SJSA1 (cell line): ENCODE measurements at regions not wholly inside any gene's neighbourhood (a gene's known extent, or its start where the extent isn't known, plus 50 kb on each side); places are given as distances from the start of the nearest gene placed in this dataset.
A peak's percentile ranks its signal among the peaks of the same experiment; 100 is the strongest.

Source experiments
- DNase-seq, 2 experiments: peaks; one replicate each; pipeline ENCODE4 v3.0.0-alpha.2; 2015 to 2020; ENCODE audit warnings: low spot score in 2 of 2, low read depth in 1 of 2
- H3K27ac ChIP-seq: fragments of 250-450 bp; sonication (Bioruptor Pico); 2 replicates; pipeline ENCODE4 v1.5.1; 2020; ENCODE audit warnings: mild to moderate bottlenecking, moderate library complexity
- H3K27me3 ChIP-seq: fragments of 250-450 bp; sonication (Bioruptor Pico); replicated peaks from 2 replicates; pipeline ENCODE4 v1.5.1; 2020; ENCODE audit warnings: mild to moderate bottlenecking, moderate library complexity
- H3K36me3 ChIP-seq: fragments of 250-450 bp; sonication (Bioruptor Pico); 2 replicates; pipeline ENCODE4 v1.5.1; 2020; ENCODE audit warnings: mild to moderate bottlenecking
- H3K4me1 ChIP-seq: fragments of 250-450 bp; sonication (Bioruptor Pico); replicated peaks from 2 replicates; pipeline ENCODE4 v1.6.1; 2021; ENCODE audit warnings: mild to moderate bottlenecking
- H3K4me3 ChIP-seq: fragments of 250-450 bp; sonication (Bioruptor Pico); 2 replicates; pipeline ENCODE4 v1.5.1; 2020; ENCODE audit warnings: mild to moderate bottlenecking
- H3K9me3 ChIP-seq: fragments of 250-450 bp; sonication (Bioruptor Pico); replicated peaks from 2 replicates; pipeline ENCODE4 v1.5.1; 2020; ENCODE audit warnings: mild to moderate bottlenecking

- no peak overlapping the region for H3K27ac ChIP-seq
- H3K9me3 ChIP-seq, result peaks cover 6% of the 10 kb centered on the region; the same call in 1 of the 2 replicates
- H3K36me3 ChIP-seq, result no peaks in the 10 kb centered on the region
- H3K4me3 ChIP-seq, result no peak overlapping the region
- H3K27me3 ChIP-seq, result no peaks in the 10 kb centered on the region
- DNase-seq, result no peak
- H3K4me1 ChIP-seq, result peaks cover 17% of the 10 kb centered on the region
Measured at GRCh38 chr14:97328743-97329142, 531.6 kb downstream of the VRK1 start.

- H3K4me3 ChIP-seq, result no peak overlapping the region
- peaks cover 6% of the 10 kb centered on the region; the same call in 1 of the 2 replicates for H3K9me3 ChIP-seq
- H3K4me1 ChIP-seq, result peaks cover 17% of the 10 kb centered on the region
- H3K27me3 ChIP-seq, result no peaks in the 10 kb centered on the region
- no peaks in the 10 kb centered on the region for H3K36me3 ChIP-seq
- H3K27ac ChIP-seq, result peak overlapping the region; percentile 17; the same call in 1 of the 2 replicates
- DNase-seq, result peak; percentile 48 to 58
Measured at GRCh38 chr14:97329701-97330100, 532.5 kb downstream of the VRK1 start.

GRCh38 chr14:97331058-97331457 is 533.9 kb downstream of the VRK1 start:
- H3K4me1 ChIP-seq, result peaks cover 17% of the 10 kb centered on the region
- H3K27ac ChIP-seq, result no peak overlapping the region
- H3K36me3 ChIP-seq, result no peaks in the 10 kb centered on the region
- H3K4me3 ChIP-seq, result no peak overlapping the region
- H3K9me3 ChIP-seq, result peaks cover 6% of the 10 kb centered on the region; the same call in 1 of the 2 replicates
- DNase-seq, result peak in 1 of 2 experiments; percentile 2
- H3K27me3 ChIP-seq, result no peaks in the 10 kb centered on the region

GRCh38 chr14:97331526-97331925 is 534.3 kb downstream of the VRK1 start:
- H3K36me3 ChIP-seq, result no peaks in the 10 kb centered on the region
- peaks cover 17% of the 10 kb centered on the region for H3K4me1 ChIP-seq
- no peak for DNase-seq
- peaks cover 6% of the 10 kb centered on the region; the same call in 1 of the 2 replicates for H3K9me3 ChIP-seq
- no peak overlapping the region for H3K27ac ChIP-seq
- H3K4me3 ChIP-seq, result no peak overlapping the region
- H3K27me3 ChIP-seq, result no peaks in the 10 kb centered on the region

GRCh38 chr14:97336179-97336578 is 539.0 kb downstream of the VRK1 start:
- Histone ChIP-seq H3K4me1 (0 out of 2 replicates have a peak, but pooled peaks cover under 1% of the 10 kb centered on the region), H3K4me3 (no peak overlapping the region), H3K27me3 (no peaks in the 10 kb centered on the region), H3K36me3 (no peaks in the 10 kb centered on the region), H3K9me3 (no peaks in the 10 kb centered on the region; the same call in 1 of the 2 replicates), H3K27ac (no peak overlapping the region)
- DNase-seq, result no peak

GRCh38 chr14:97336816-97337215 is 539.6 kb downstream of the VRK1 start:
- Histone ChIP-seq H3K27ac (no peak overlapping the region), H3K36me3 (no peaks in the 10 kb centered on the region), H3K4me3 (no peak overlapping the region), H3K4me1 (no peaks in the 10 kb centered on the region), H3K27me3 (0 out of 2 replicates have a peak, but pooled peaks cover 3% of the 10 kb centered on the region), H3K9me3 (no peaks in the 10 kb centered on the region; the same call in 1 of the 2 replicates)
- no peak for DNase-seq

GRCh38 chr14:97337267-97337666 is 540.1 kb downstream of the VRK1 start:
- no peaks in the 10 kb centered on the region for H3K4me1 ChIP-seq
- no peak for DNase-seq
- no peaks in the 10 kb centered on the region for H3K36me3 ChIP-seq
- no peaks in the 10 kb centered on the region; the same call in 1 of the 2 replicates for H3K9me3 ChIP-seq
- 0 out of 2 replicates have a peak, but pooled peaks cover 3% of the 10 kb centered on the region for H3K27me3 ChIP-seq
- H3K4me3 ChIP-seq, result no peak overlapping the region
- H3K27ac ChIP-seq, result no peak overlapping the region

GRCh38 chr14:97337670-97338069 is 540.5 kb downstream of the VRK1 start:
- H3K9me3 ChIP-seq, result no peaks in the 10 kb centered on the region; the same call in 1 of the 2 replicates
- H3K27me3 ChIP-seq, result 0 out of 2 replicates have a peak, but pooled peaks cover 3% of the 10 kb centered on the region
- H3K4me3 ChIP-seq, result no peak overlapping the region
- no peaks in the 10 kb centered on the region for H3K4me1 ChIP-seq
- DNase-seq, result no peak
- H3K36me3 ChIP-seq, result no peaks in the 10 kb centered on the region
- H3K27ac ChIP-seq, result no peak overlapping the region

GRCh38 chr14:97344666-97345065 is 547.5 kb downstream of the VRK1 start:
- Histone ChIP-seq H3K4me3 (no peak overlapping the region), H3K9me3 (no peaks in the 10 kb centered on the region; the same call in 1 of the 2 replicates), H3K4me1 (no peaks in the 10 kb centered on the region), H3K27me3 (0 out of 2 replicates have a peak, but pooled peaks cover 3% of the 10 kb centered on the region), H3K36me3 (no peaks in the 10 kb centered on the region), H3K27ac (no peak overlapping the region)
- DNase-seq, result no peak

- no peak overlapping the region for H3K27ac ChIP-seq
- H3K4me1 ChIP-seq, result no peaks in the 10 kb centered on the region
- no peaks in the 10 kb centered on the region for H3K36me3 ChIP-seq
- no peaks in the 10 kb centered on the region for H3K9me3 ChIP-seq
- H3K4me3 ChIP-seq, result no peak overlapping the region
- no peak for DNase-seq
- no peaks in the 10 kb centered on the region for H3K27me3 ChIP-seq
Measured at GRCh38 chr14:97346675-97347074, 549.5 kb downstream of the VRK1 start.

- H3K27me3 ChIP-seq, result no peaks in the 10 kb centered on the region
- H3K36me3 ChIP-seq, result no peaks in the 10 kb centered on the region
- no peaks in the 10 kb centered on the region for H3K9me3 ChIP-seq
- no peaks in the 10 kb centered on the region for H3K4me1 ChIP-seq
- H3K27ac ChIP-seq, result no peak overlapping the region
- no peak overlapping the region for H3K4me3 ChIP-seq
- DNase-seq, result no peak
Measured at GRCh38 chr14:97349463-97349862, 552.3 kb downstream of the VRK1 start.

- Histone ChIP-seq H3K27ac (no peak overlapping the region), H3K4me3 (no peak overlapping the region), H3K4me1 (no peaks in the 10 kb centered on the region), H3K9me3 (no peaks in the 10 kb centered on the region), H3K36me3 (no peaks in the 10 kb centered on the region), H3K27me3 (no peaks in the 10 kb centered on the region)
- no peak for DNase-seq
Measured at GRCh38 chr14:97349946-97350345, 552.8 kb downstream of the VRK1 start.

GRCh38 chr14:97350415-97350814 is 553.2 kb downstream of the VRK1 start:
- Histone ChIP-seq H3K4me3 (no peak overlapping the region), H3K27me3 (no peaks in the 10 kb centered on the region), H3K9me3 (no peaks in the 10 kb centered on the region), H3K36me3 (no peaks in the 10 kb centered on the region), H3K27ac (no peak overlapping the region), H3K4me1 (no peaks in the 10 kb centered on the region)
- no peak for DNase-seq

GRCh38 chr14:97350894-97351731 is 553.9 kb downstream of the VRK1 start:
- Histone ChIP-seq H3K9me3 (no peaks in the 10 kb centered on the region), H3K27me3 (no peaks in the 10 kb centered on the region), H3K4me1 (no peaks in the 10 kb centered on the region), H3K27ac (no peak overlapping the region), H3K36me3 (no peaks in the 10 kb centered on the region), H3K4me3 (no peak overlapping the region)
- DNase-seq, result no peak
